ENCODE measurements at regions not wholly inside any gene's neighbourhood (a gene's known extent, or its start where the extent isn't known, plus 50 kb on each side); places are given as distances from the start of the nearest gene placed in this dataset.

DNA sequence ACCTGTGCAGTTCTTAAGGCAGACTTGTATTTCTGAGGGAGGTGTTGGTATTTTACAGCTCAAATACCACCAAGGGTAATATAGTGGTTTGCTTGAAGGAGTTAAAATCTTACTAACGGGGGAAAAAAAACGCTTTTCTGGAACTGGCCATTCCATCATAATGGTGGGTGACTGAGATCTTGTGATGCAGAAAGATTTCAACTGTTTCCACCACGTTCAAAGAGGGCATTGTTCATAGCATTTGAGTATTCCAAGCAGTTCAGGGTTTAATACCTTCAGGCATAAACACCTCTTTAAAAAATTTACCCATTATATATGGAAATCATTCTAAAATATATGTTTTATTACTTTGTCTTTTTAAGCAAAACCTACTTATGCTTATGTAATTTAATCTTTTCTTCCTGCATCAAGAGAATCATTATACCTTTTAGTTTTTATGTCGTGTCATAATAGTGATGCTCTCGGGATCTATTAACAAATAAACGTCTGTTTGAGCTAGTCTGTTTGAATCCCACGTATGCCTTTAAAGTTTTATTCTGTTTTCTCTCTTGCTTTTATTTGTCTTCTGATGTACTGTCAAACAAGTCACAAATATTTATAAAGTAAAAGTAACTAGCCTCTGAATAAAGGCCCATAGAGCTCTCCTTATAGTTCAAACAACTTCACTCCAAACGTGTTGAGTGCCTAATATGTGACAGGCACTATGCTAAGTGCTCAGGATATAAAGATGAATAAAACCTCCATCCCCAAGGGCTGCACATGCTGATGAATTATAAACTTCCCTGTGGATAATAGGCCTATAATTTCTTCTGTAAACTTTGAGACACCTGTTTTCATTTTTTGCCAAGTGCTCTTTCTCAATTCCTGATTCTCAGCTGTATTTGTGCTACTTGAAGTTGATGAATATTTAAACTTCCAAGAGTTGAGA lies 298.8 kb upstream of the FERMT1 start:
- in situ Hi-C loops (cut with MboI; ENCODE audit: low pct_unique_long_range_greater_than_20kb, low sequenced_read_pairs, unreplicated experiment) = no loop called here
- no peak for DNase-seq (ENCODE audit: low spot score)
- TF ChIP-seq, protein P1, sequence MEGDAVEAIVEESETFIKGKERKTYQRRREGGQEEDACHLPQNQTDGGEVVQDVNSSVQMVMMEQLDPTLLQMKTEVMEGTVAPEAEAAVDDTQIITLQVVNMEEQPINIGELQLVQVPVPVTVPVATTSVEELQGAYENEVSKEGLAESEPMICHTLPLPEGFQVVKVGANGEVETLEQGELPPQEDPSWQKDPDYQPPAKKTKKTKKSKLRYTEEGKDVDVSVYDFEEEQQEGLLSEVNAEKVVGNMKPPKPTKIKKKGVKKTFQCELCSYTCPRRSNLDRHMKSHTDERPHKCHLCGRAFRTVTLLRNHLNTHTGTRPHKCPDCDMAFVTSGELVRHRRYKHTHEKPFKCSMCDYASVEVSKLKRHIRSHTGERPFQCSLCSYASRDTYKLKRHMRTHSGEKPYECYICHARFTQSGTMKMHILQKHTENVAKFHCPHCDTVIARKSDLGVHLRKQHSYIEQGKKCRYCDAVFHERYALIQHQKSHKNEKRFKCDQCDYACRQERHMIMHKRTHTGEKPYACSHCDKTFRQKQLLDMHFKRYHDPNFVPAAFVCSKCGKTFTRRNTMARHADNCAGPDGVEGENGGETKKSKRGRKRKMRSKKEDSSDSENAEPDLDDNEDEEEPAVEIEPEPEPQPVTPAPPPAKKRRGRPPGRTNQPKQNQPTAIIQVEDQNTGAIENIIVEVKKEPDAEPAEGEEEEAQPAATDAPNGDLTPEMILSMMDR (IDR thresholded peaks at IDR 0.05; ENCODE audit: extremely low read depth, insufficient read depth, missing control alignments) = no peak

DNA sequence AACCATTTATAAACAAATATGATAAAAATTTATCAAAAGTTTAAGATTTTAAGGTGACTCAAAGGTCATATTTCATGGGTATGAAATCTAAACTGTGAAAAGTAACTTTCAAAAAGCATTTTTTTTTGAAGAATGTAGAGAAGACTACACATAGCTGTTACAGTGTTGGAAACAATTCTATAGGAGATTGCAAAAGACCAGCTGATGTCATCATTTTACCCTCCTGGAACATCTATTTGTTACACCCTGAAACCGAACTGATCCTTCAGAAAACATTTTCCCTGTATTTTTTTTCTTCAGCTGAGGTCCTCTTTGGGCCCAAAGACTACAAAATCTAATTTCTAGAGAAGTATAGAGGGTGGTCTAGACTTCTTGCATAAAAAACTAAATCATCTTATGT lies 297.5 kb upstream of the FERMT1 start:
- DNase-seq (ENCODE audit: low spot score) = no peak
- in situ Hi-C loops (cut with MboI; ENCODE audit: low pct_unique_long_range_greater_than_20kb, low sequenced_read_pairs, unreplicated experiment) = no loop called here
- TF ChIP-seq, protein P1 (IDR thresholded peaks at IDR 0.05; ENCODE audit: extremely low read depth, insufficient read depth, missing control alignments) = no peak

DNA sequence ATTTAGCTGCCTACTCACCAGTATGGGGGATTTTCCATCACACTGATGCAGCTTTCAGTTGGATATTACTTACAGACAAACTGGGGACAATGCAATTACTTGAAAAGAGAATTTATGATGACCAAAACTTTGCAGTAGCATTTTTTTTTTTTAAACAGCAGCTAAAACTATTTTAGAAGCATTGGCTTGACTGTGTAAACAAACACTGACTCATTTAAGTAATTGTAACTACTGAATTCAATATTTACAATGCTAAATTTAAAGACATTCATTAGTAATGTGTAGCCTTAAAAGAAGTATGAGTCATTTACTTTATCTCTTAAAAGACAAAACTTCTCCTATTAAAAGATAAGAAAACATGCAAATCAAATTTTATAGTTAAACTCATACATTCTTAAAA lies 295.9 kb upstream of the FERMT1 start:
- DNase-seq (ENCODE audit: low spot score) = no peak
- in situ Hi-C loops (cut with MboI; ENCODE audit: low pct_unique_long_range_greater_than_20kb, low sequenced_read_pairs, unreplicated experiment) = no loop called here
- TF ChIP-seq, protein P1 (IDR thresholded peaks at IDR 0.05; ENCODE audit: extremely low read depth, insufficient read depth, missing control alignments) = no peak

DNA sequence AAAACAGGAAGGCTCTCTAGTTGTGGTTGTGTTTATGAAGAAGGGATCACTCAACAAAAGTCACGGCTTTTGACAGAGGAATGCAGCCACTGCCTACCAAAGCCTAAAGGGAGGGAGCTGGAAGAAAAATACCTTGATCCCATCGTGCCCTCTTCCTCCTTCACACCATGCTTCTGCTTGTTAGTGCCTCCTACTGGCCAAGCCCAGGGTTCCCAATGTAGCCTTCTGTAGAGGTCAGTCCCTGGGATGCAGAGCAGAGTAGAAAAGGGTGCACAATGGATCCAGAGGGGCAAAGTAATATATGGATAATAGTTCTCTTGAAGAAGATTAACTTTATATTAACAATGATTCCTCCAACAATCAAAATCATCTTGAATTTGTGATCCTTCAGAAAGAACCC lies 293.5 kb upstream of the FERMT1 start:
- in situ Hi-C loops (cut with MboI; ENCODE audit: low pct_unique_long_range_greater_than_20kb, low sequenced_read_pairs, unreplicated experiment) = no loop called here
- TF ChIP-seq, protein P1 (IDR thresholded peaks at IDR 0.05; ENCODE audit: extremely low read depth, insufficient read depth, missing control alignments) = peak; percentile 22
- DNase-seq (ENCODE audit: low spot score) = no peak

DNA sequence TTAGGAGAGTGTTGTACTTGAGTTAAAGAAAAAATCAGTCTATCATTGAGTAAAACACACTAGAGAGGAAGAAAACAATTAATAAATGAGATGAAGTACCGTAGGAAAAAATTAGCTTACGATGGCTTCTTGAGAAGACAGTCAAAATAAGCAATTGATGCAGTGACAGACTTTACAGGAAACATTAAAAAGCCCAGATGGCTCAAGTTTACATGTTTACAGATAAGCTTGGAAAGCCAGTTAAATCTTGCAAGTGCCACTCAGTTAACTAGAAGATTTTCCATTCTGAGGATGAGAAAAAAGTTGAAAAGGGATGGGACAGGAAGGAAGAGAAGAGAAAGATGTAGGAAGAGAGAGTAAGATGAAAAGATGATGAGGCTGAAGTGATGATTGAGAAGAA lies 288.8 kb upstream of the FERMT1 start:
- no peak for DNase-seq (ENCODE audit: low spot score)
- in situ Hi-C loops (cut with MboI; ENCODE audit: low pct_unique_long_range_greater_than_20kb, low sequenced_read_pairs, unreplicated experiment) = no loop called here
- TF ChIP-seq, protein P1 (IDR thresholded peaks at IDR 0.05; ENCODE audit: extremely low read depth, insufficient read depth, missing control alignments) = no peak

DNA sequence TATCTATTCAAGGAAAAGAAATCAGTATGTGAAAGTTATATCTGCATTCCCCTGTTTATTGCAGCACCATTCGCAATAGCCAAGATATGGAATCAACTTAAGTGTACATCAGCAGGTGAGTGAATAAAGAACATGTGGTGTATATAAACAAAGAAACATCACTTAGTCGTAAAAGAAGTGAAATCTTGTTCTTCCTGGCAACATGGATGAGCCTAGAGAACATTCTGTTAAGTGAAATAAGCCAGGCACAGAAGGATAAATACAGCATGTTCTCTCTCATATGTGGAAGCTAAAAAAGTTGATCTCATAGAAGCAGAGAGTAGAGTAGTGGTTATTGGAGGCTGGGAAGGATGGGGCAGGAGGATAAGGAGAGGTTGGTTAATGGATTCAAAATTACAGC lies 287.9 kb upstream of the FERMT1 start:
- no peak for DNase-seq (ENCODE audit: low spot score)
- TF ChIP-seq, protein P1 (IDR thresholded peaks at IDR 0.05; ENCODE audit: extremely low read depth, insufficient read depth, missing control alignments) = no peak
- in situ Hi-C loops (cut with MboI; ENCODE audit: low pct_unique_long_range_greater_than_20kb, low sequenced_read_pairs, unreplicated experiment) = no loop called here

Data from GM13977 (cell line).